ENCODE measurements at regions not wholly inside any gene's neighbourhood (a gene's known extent, or its start where the extent isn't known, plus 50 kb on each side); places are given as distances from the start of the nearest gene placed in this dataset.

DNA sequence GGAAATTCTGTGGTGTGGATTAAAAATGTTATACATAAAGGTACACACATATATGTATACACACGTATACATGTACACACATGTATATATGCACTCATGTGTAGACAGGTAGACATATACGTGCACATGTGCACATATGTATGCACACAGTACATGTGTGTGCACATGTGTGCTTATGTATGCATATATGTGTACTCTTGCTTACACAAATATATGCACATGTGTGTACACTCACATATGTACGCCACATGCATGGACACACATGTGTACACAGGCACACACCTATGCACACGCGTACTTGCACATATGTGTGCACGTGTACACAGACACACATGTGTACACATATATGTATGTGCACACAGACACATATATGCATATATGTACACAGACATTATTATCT, 142.8 kb upstream of the SALL3 start:
- TF ChIP-seq EZH2phosphoT487 (IDR thresholded peaks at IDR 0.05; ENCODE audit: insufficient read depth, low read depth), result no peak
- TF ChIP-seq EZH2 (IDR thresholded peaks at IDR 0.05; ENCODE audit: insufficient read depth, poor library complexity, severe bottlenecking), result no peak
